Prostate gland (tissue), 2 donors: ENCODE measurements at regions not wholly inside any gene's neighbourhood (a gene's known extent, or its start where the extent isn't known, plus 50 kb on each side); places are given as distances from the start of the nearest gene placed in this dataset.

Source experiments
- DNase-seq: peaks from one replicate; pipeline ENCODE4 v3.0.0-alpha.2; 2019; ENCODE audit warnings: low spot score
- H3K27ac ChIP-seq, 2 donors: fragments of 200-600 bp; sonication (generic); 2 replicates each; pipeline ENCODE4 v1.5.1; 2017 to 2019
- H3K27me3 ChIP-seq: fragments of 200-600 bp; sonication (generic); replicated peaks from 2 replicates; pipeline ENCODE4 v1.5.1; 2019; ENCODE audit not compliant: insufficient read depth
- H3K36me3 ChIP-seq, 2 donors: fragments of 200-600 bp; sonication (generic); 1 replicate in 1 of 2; 2 replicates in 1 of 2; pipeline versions ENCODE4 v1.5.1 to v1.8.1; 2017 to 2019
- H3K4me1 ChIP-seq: fragments of 200-600 bp; sonication (generic); replicated peaks from 2 replicates; pipeline ENCODE4 v1.5.1; 2019
- H3K4me3 ChIP-seq, 2 donors: fragments of 200-600 bp; sonication (generic); 2 replicates each; pipeline ENCODE4 v1.5.1; 2017 to 2019
- H3K9me3 ChIP-seq: fragments of 200-600 bp; sonication (generic); 2 replicates; pipeline ENCODE4 v1.5.1; 2017
- CTCF ChIP-seq, 4 experiments: fragments of 200-600 bp in 2 of 4; fragments of 450-650 bp in 2 of 4; sonication (generic) in 2 of 4; IDR thresholded peaks; 1 replicate in 3 of 4; 2 replicates in 1 of 4; pipeline ENCODE4 v1.5.1; 2016 to 2019; ENCODE audit warnings: antibody characterized with exemption in 4 of 4, mild to moderate bottlenecking in 2 of 4, moderate library complexity in 2 of 4
- POLR2A ChIP-seq: fragments of 450-650 bp; IDR thresholded peaks from one replicate; pipeline ENCODE4 v1.6.1; 2016; ENCODE audit warnings: antibody characterized with exemption, mild to moderate bottlenecking
- POLR2AphosphoS5 ChIP-seq: sonication (generic); formaldehyde crosslinking; IDR thresholded peaks from one replicate; pipeline ENCODE4 v1.6.1; 2017; ENCODE audit warnings: antibody characterized with exemption
- WGBS: methylation state at CpG from one replicate; pipeline ENCODE4 v1.1.5; 2018; 5-methylcytosine and 5-hydroxymethylcytosine counted together
- intact Hi-C: fragments of 100-400 bp; cut with DNase I; formaldehyde crosslinking; loops from one replicate; pipeline ENCODE4 v1.14.2; 2022

DNA sequence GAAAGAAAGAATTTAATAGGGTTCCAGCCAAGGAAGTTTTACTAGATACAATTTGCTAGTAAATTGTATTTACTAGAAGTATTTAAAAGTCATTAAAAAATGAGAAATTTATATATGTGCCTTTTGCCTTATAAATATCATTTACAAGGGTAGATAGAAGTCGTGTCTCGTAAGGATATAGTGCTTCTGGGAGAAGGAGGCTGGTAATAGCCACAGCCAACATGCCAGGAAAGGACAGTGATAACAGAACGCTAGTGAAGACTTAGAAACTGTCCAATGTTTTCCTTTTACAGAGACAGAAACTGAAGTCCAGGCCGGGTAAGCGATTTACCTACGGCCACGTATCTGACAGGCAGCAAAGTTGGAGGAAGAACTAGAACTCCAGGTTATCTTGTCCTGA, 113.5 kb upstream of the LRRN1 start:
- DNase-seq: peak; percentile 27
- Histone ChIP-seq H3K9me3 (no peaks in the 10 kb centered on the region), H3K36me3 (no peaks in the 10 kb centered on the region), H3K4me1 (peaks cover 4% of the 10 kb centered on the region), H3K27me3 (no peaks in the 10 kb centered on the region), H3K4me3 (no peak overlapping the region), H3K27ac (no peak overlapping the region)
- intact Hi-C loops: no loop called here
- 24% methylated on average over 7 of the region's 7 CpGs for WGBS
- TF ChIP-seq POLR2AphosphoS5: peak; percentile 47
- no peak for TF ChIP-seq CTCF (IDR thresholded peaks at IDR 0.05)

DNA sequence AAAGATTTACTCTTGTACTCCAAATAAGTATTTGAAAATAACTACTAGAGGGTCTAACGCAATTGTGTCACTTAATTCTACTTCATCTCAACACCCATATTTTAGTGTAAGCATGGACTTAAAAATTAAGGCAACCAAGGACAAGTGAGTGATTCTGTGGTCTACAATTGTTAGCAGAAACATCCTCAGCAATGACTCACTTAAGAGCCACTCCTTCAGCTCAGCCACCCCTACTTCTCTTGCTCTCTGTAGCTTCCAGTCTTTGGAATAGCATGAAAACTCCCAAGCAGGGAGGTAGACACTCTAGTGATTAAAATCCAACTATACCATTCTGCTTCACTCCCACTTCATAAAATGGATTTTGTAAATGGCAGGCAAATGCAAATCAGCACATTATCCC, 116.0 kb upstream of the LRRN1 start:
- Histone ChIP-seq H3K4me3 (no peak overlapping the region), H3K27me3 (no peaks in the 10 kb centered on the region)
- TF ChIP-seq POLR2A: no peak
- no peak for TF ChIP-seq CTCF (IDR thresholded peaks at IDR 0.05)
- TF ChIP-seq POLR2AphosphoS5: no peak

GRCh38 chr3:3675801-3676200, 123.4 kb upstream of the LRRN1 start:
- WGBS: 56% methylated on average over 1 of the region's 1 CpG
- H3K9me3 ChIP-seq: no peaks in the 10 kb centered on the region
- no peaks in the 10 kb centered on the region for H3K4me1 ChIP-seq
- no peaks in the 10 kb centered on the region for H3K36me3 ChIP-seq
- H3K27me3 ChIP-seq: no peaks in the 10 kb centered on the region
- DNase-seq: no peak
- no peak overlapping the region for H3K27ac ChIP-seq
- intact Hi-C loops: no loop called here
- TF ChIP-seq POLR2AphosphoS5 (no peak), POLR2A (no peak), CTCF (IDR thresholded peaks at IDR 0.05) (no peak)
- no peak overlapping the region for H3K4me3 ChIP-seq

More for the DNA sequence above, 116.0 kb upstream of the LRRN1 start:
- peaks cover 4% of the 10 kb centered on the region for H3K4me1 ChIP-seq
- H3K9me3 ChIP-seq: no peaks in the 10 kb centered on the region
- intact Hi-C loops: no loop called here
- DNase-seq: no peak
- H3K36me3 ChIP-seq: no peaks in the 10 kb centered on the region
- 97% methylated on average over 1 of the region's 1 CpG for WGBS
- H3K27ac ChIP-seq: no peak overlapping the region

- no peaks in the 10 kb centered on the region for H3K36me3 ChIP-seq
- no peak overlapping the region for H3K27ac ChIP-seq
- TF ChIP-seq POLR2AphosphoS5: no peak
- no peak for TF ChIP-seq CTCF (IDR thresholded peaks at IDR 0.05)
- no peak for TF ChIP-seq POLR2A
- H3K4me1 ChIP-seq: no peaks in the 10 kb centered on the region
- H3K9me3 ChIP-seq: no peaks in the 10 kb centered on the region
- H3K27me3 ChIP-seq: no peaks in the 10 kb centered on the region
- DNase-seq: no peak
- intact Hi-C loops: no loop called here
- no peak overlapping the region for H3K4me3 ChIP-seq
Measured at GRCh38 chr3:3675186-3675585, 124.0 kb upstream of the LRRN1 start.

DNA sequence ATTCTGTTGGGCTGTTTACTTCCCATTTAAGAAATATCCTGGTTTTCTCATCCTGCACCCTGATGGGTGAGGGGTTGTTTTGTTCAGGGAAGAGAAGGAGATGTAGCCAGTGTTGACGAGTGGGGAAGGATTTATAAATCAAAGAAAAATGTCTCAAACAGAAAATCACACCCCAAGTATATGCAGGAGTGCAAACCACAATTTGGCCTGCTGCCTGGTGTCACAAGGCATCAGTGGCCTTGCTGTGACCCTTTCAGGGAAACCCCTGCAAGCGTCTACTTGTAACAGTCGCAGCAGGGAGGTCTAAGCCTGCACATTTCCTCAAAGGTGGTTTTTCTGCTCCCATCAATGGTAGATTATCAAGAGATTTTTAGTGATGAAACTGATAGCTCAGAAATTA, 132.6 kb upstream of the LRRN1 start:
- no peak for TF ChIP-seq CTCF (IDR thresholded peaks at IDR 0.05)
- TF ChIP-seq POLR2AphosphoS5: no peak
- no peak for TF ChIP-seq POLR2A
- 47% methylated on average over 3 of the region's 3 CpGs for WGBS
- H3K4me3 ChIP-seq: no peak overlapping the region
- no peaks in the 10 kb centered on the region for H3K9me3 ChIP-seq
- no peak for DNase-seq
- H3K27ac ChIP-seq: no peak overlapping the region
- no peaks in the 10 kb centered on the region for H3K27me3 ChIP-seq
- no peaks in the 10 kb centered on the region for H3K36me3 ChIP-seq
- intact Hi-C loops: no loop called here
- H3K4me1 ChIP-seq: no peaks in the 10 kb centered on the region
